T-helper 2 cell treated with Interferon-gamma antibody and Interleukin-4, amounts not matched to agents 5 μg/mL and 100 μg/mL, for 36 hours (primary cell): ENCODE measurements at regions not wholly inside any gene's neighbourhood (a gene's known extent, or its start where the extent isn't known, plus 50 kb on each side); places are given as distances from the start of the nearest gene placed in this dataset.

Experiments
- DNase-seq: peaks from one replicate; pipeline ENCODE4 v3.0.0; 2021; ENCODE audit warnings: low spot score
- H3K27ac Mint-ChIP-seq: one replicate; pipeline ENCODE4 v1.8.0; 2021; ENCODE audit warnings: mild to moderate bottlenecking, mixed read lengths
- H3K27me3 Mint-ChIP-seq: one replicate; pipeline ENCODE4 v1.8.0; 2021; ENCODE audit warnings: low read depth, mixed read lengths
- H3K36me3 Mint-ChIP-seq: one replicate; pipeline ENCODE4 v1.8.0; 2021; ENCODE audit warnings: low read depth, mixed read lengths
- H3K4me1 Mint-ChIP-seq: one replicate; pipeline ENCODE4 v1.8.0; 2021; ENCODE audit warnings: low read depth, mixed read lengths
- H3K4me3 Mint-ChIP-seq: one replicate; pipeline ENCODE4 v1.8.0; 2022; ENCODE audit warnings: mild to moderate bottlenecking, moderate library complexity, mixed read lengths
- H3K9me3 Mint-ChIP-seq: one replicate; pipeline ENCODE4 v1.8.0; 2021; ENCODE audit warnings: mixed read lengths

- no peak overlapping the region for H3K4me3 Mint-ChIP-seq
- H3K36me3 Mint-ChIP-seq: no peaks in the 10 kb centered on the region
- no peaks in the 10 kb centered on the region for H3K4me1 Mint-ChIP-seq
- H3K27ac Mint-ChIP-seq: no peak overlapping the region
- H3K9me3 Mint-ChIP-seq: peaks cover 8% of the 10 kb centered on the region
- no peaks in the 10 kb centered on the region for H3K27me3 Mint-ChIP-seq
- no peak for DNase-seq
Measured at GRCh38 chr11:92797874-92798273, 171.6 kb upstream of the MTNR1B start.

- no peak for DNase-seq
- H3K9me3 Mint-ChIP-seq: peaks cover 8% of the 10 kb centered on the region
- H3K27me3 Mint-ChIP-seq: no peaks in the 10 kb centered on the region
- H3K36me3 Mint-ChIP-seq: no peaks in the 10 kb centered on the region
- no peaks in the 10 kb centered on the region for H3K4me1 Mint-ChIP-seq
- H3K27ac Mint-ChIP-seq: no peak overlapping the region
- H3K4me3 Mint-ChIP-seq: no peak overlapping the region
Measured at GRCh38 chr11:92801685-92802084, 167.8 kb upstream of the MTNR1B start.

- no peak overlapping the region for H3K4me3 Mint-ChIP-seq
- no peaks in the 10 kb centered on the region for H3K36me3 Mint-ChIP-seq
- DNase-seq: no peak
- no peak overlapping the region for H3K27ac Mint-ChIP-seq
- peaks cover 8% of the 10 kb centered on the region for H3K9me3 Mint-ChIP-seq
- no peaks in the 10 kb centered on the region for H3K27me3 Mint-ChIP-seq
- H3K4me1 Mint-ChIP-seq: no peaks in the 10 kb centered on the region
Measured at GRCh38 chr11:92802644-92803043, 166.8 kb upstream of the MTNR1B start.

GRCh38 chr11:92803391-92803790, 166.1 kb upstream of the MTNR1B start:
- Mint-ChIP-seq H3K27ac (no peak overlapping the region), H3K36me3 (no peaks in the 10 kb centered on the region), H3K4me1 (no peaks in the 10 kb centered on the region), H3K27me3 (no peaks in the 10 kb centered on the region), H3K4me3 (no peak overlapping the region), H3K9me3 (peaks cover 8% of the 10 kb centered on the region)
- DNase-seq: no peak

- H3K4me1 Mint-ChIP-seq: no peaks in the 10 kb centered on the region
- H3K27me3 Mint-ChIP-seq: no peaks in the 10 kb centered on the region
- no peaks in the 10 kb centered on the region for H3K36me3 Mint-ChIP-seq
- no peak for DNase-seq
- peaks cover 8% of the 10 kb centered on the region for H3K9me3 Mint-ChIP-seq
- H3K4me3 Mint-ChIP-seq: no peak overlapping the region
- no peak overlapping the region for H3K27ac Mint-ChIP-seq
Measured at GRCh38 chr11:92804388-92804966, 165.0 kb upstream of the MTNR1B start.

GRCh38 chr11:92808022-92808421, 161.4 kb upstream of the MTNR1B start:
- Mint-ChIP-seq H3K4me3 (no peak overlapping the region), H3K9me3 (no peaks in the 10 kb centered on the region), H3K27ac (no peak overlapping the region), H3K27me3 (no peaks in the 10 kb centered on the region), H3K36me3 (no peaks in the 10 kb centered on the region), H3K4me1 (no peaks in the 10 kb centered on the region)
- DNase-seq: no peak

GRCh38 chr11:92810423-92811064, 158.9 kb upstream of the MTNR1B start:
- H3K27me3 Mint-ChIP-seq: no peaks in the 10 kb centered on the region
- no peaks in the 10 kb centered on the region for H3K36me3 Mint-ChIP-seq
- no peaks in the 10 kb centered on the region for H3K9me3 Mint-ChIP-seq
- no peaks in the 10 kb centered on the region for H3K4me1 Mint-ChIP-seq
- DNase-seq: no peak
- no peak overlapping the region for H3K4me3 Mint-ChIP-seq
- H3K27ac Mint-ChIP-seq: no peak overlapping the region

GRCh38 chr11:92811341-92811740, 158.1 kb upstream of the MTNR1B start:
- H3K4me1 Mint-ChIP-seq: no peaks in the 10 kb centered on the region
- H3K4me3 Mint-ChIP-seq: no peak overlapping the region
- no peaks in the 10 kb centered on the region for H3K27me3 Mint-ChIP-seq
- no peak for DNase-seq
- H3K27ac Mint-ChIP-seq: no peak overlapping the region
- H3K36me3 Mint-ChIP-seq: no peaks in the 10 kb centered on the region
- no peaks in the 10 kb centered on the region for H3K9me3 Mint-ChIP-seq

- H3K27me3 Mint-ChIP-seq: no peaks in the 10 kb centered on the region
- no peak for DNase-seq
- no peaks in the 10 kb centered on the region for H3K36me3 Mint-ChIP-seq
- no peaks in the 10 kb centered on the region for H3K9me3 Mint-ChIP-seq
- H3K27ac Mint-ChIP-seq: no peak overlapping the region
- no peaks in the 10 kb centered on the region for H3K4me1 Mint-ChIP-seq
- no peak overlapping the region for H3K4me3 Mint-ChIP-seq
Measured at GRCh38 chr11:92812841-92813240, 156.6 kb upstream of the MTNR1B start.

- Mint-ChIP-seq H3K4me1 (no peaks in the 10 kb centered on the region), H3K27me3 (no peaks in the 10 kb centered on the region), H3K9me3 (no peaks in the 10 kb centered on the region), H3K36me3 (no peaks in the 10 kb centered on the region), H3K4me3 (no peak overlapping the region), H3K27ac (no peak overlapping the region)
- DNase-seq: no peak
Measured at GRCh38 chr11:92819830-92820229, 149.6 kb upstream of the MTNR1B start.

- H3K4me3 Mint-ChIP-seq: no peak overlapping the region
- DNase-seq: no peak
- H3K27ac Mint-ChIP-seq: no peak overlapping the region
- no peaks in the 10 kb centered on the region for H3K27me3 Mint-ChIP-seq
- no peaks in the 10 kb centered on the region for H3K4me1 Mint-ChIP-seq
- no peaks in the 10 kb centered on the region for H3K9me3 Mint-ChIP-seq
- H3K36me3 Mint-ChIP-seq: no peaks in the 10 kb centered on the region
Measured at GRCh38 chr11:92820860-92821259, 148.6 kb upstream of the MTNR1B start.

GRCh38 chr11:92822410-92822809, 147.0 kb upstream of the MTNR1B start:
- H3K4me3 Mint-ChIP-seq: no peak overlapping the region
- H3K27me3 Mint-ChIP-seq: no peaks in the 10 kb centered on the region
- DNase-seq: no peak
- H3K9me3 Mint-ChIP-seq: no peaks in the 10 kb centered on the region
- no peaks in the 10 kb centered on the region for H3K4me1 Mint-ChIP-seq
- no peaks in the 10 kb centered on the region for H3K36me3 Mint-ChIP-seq
- no peak overlapping the region for H3K27ac Mint-ChIP-seq

- no peak overlapping the region for H3K27ac Mint-ChIP-seq
- no peak overlapping the region for H3K4me3 Mint-ChIP-seq
- no peaks in the 10 kb centered on the region for H3K36me3 Mint-ChIP-seq
- no peak for DNase-seq
- no peaks in the 10 kb centered on the region for H3K9me3 Mint-ChIP-seq
- H3K4me1 Mint-ChIP-seq: no peaks in the 10 kb centered on the region
- H3K27me3 Mint-ChIP-seq: no peaks in the 10 kb centered on the region
Measured at GRCh38 chr11:92826136-92826535, 143.3 kb upstream of the MTNR1B start.

- no peaks in the 10 kb centered on the region for H3K27me3 Mint-ChIP-seq
- H3K36me3 Mint-ChIP-seq: no peaks in the 10 kb centered on the region
- no peak overlapping the region for H3K27ac Mint-ChIP-seq
- no peaks in the 10 kb centered on the region for H3K4me1 Mint-ChIP-seq
- DNase-seq: no peak
- H3K4me3 Mint-ChIP-seq: no peak overlapping the region
- H3K9me3 Mint-ChIP-seq: no peaks in the 10 kb centered on the region
Measured at GRCh38 chr11:92826603-92827002, 142.8 kb upstream of the MTNR1B start.

- Mint-ChIP-seq H3K36me3 (no peaks in the 10 kb centered on the region), H3K9me3 (no peaks in the 10 kb centered on the region), H3K4me1 (no peaks in the 10 kb centered on the region), H3K4me3 (no peak overlapping the region), H3K27me3 (no peaks in the 10 kb centered on the region), H3K27ac (no peak overlapping the region)
- DNase-seq: no peak
Measured at GRCh38 chr11:92827132-92827531, 142.3 kb upstream of the MTNR1B start.
